PC-9 (cell line): ENCODE measurements at regions not wholly inside any gene's neighbourhood (a gene's known extent, or its start where the extent isn't known, plus 50 kb on each side); places are given as distances from the start of the nearest gene placed in this dataset.

Experiments
- BruUV-seq: library from RNA; stranded (reverse); fragments of 400-500 nt; replicated peaks from 2 replicates; lab custom pipeline; 2021; lab: Mats Ljungman, UMichigan
- CTCF ChIA-PET: fragments of 300-600 bp; sonication (Branson Sonifier 250); formaldehyde crosslinking; loops from one replicate; lab custom pipeline; 2022; ENCODE audit warnings: antibody characterized with exemption; lab: Charles Lee
- POLR2A ChIA-PET: fragments of 300-600 bp; sonication (Branson Sonifier 250); formaldehyde crosslinking; loops from one replicate; lab custom pipeline; 2022; ENCODE audit warnings: antibody characterized with exemption; ENCODE audit not compliant: unreplicated experiment; lab: Charles Lee
- DNase-seq, 2 experiments: peaks; one replicate each; pipeline versions ENCODE4 v3.0.0 to v3.0.0-alpha.2; 2015 to 2022; ENCODE audit warnings: mixed read lengths in 1 of 2
- H2AFZ ChIP-seq: fragments of 200-600 bp; sonication (generic); 2 replicates; pipeline ENCODE4 v1.8.1; 2017; ENCODE audit warnings: antibody characterized with exemption
- H3F3A ChIP-seq: fragments of 200-600 bp; sonication (generic); 2 replicates; pipeline ENCODE4 v1.8.1; 2017; ENCODE audit warnings: antibody characterized with exemption, mild to moderate bottlenecking, low read depth; ENCODE audit not compliant: insufficient read depth
- H3K27ac ChIP-seq: fragments of 200-600 bp; sonication (generic); 2 replicates; pipeline ENCODE4 v1.6.1; 2016; ENCODE audit warnings: mixed run types
- H3K27me3 ChIP-seq: fragments of 200-600 bp; sonication (generic); 2 replicates; pipeline ENCODE4 v1.6.1; 2016; ENCODE audit warnings: low read depth, mixed run types; ENCODE audit not compliant: insufficient read depth
- H3K36me3 ChIP-seq: fragments of 200-600 bp; sonication (generic); 2 replicates; pipeline ENCODE4 v1.6.1; 2016; ENCODE audit warnings: low read depth, mixed run types
- H3K4me1 ChIP-seq: fragments of 200-600 bp; sonication (generic); replicated peaks from 2 replicates; pipeline ENCODE4 v1.6.1; 2016; ENCODE audit warnings: mixed run types; ENCODE audit not compliant: insufficient read depth
- H3K4me2 ChIP-seq: fragments of 200-600 bp; sonication (generic); 2 replicates; pipeline ENCODE4 v1.6.1; 2017; ENCODE audit warnings: mixed run types
- H3K4me3 ChIP-seq: fragments of 200-600 bp; sonication (generic); 2 replicates; pipeline ENCODE4 v1.6.1; 2016; ENCODE audit warnings: mixed run types
- H3K79me2 ChIP-seq: fragments of 200-600 bp; sonication (generic); 2 replicates; pipeline ENCODE4 v1.6.1; 2017; ENCODE audit warnings: low read depth, mixed run types
- H3K9me2 ChIP-seq: fragments of 200-600 bp; sonication (generic); 2 replicates; pipeline ENCODE4 v1.8.1; 2017; ENCODE audit warnings: mild to moderate bottlenecking; ENCODE audit not compliant: insufficient read depth
- H3K9me3 ChIP-seq: fragments of 200-600 bp; sonication (generic); 2 replicates; pipeline ENCODE4 v1.8.1; 2016; ENCODE audit warnings: low read depth; ENCODE audit not compliant: insufficient read depth
- H4K20me1 ChIP-seq: fragments of 200-600 bp; sonication (generic); 2 replicates; pipeline ENCODE4 v1.8.1; 2017; ENCODE audit not compliant: insufficient read depth
- CTCF ChIP-seq: fragments of 200-600 bp; sonication (generic); conservative IDR thresholded peaks from 2 replicates; pipeline ENCODE4 v1.6.1; 2017; ENCODE audit warnings: mixed run types, antibody characterized with exemption, mild to moderate bottlenecking, moderate library complexity
- EZH2 ChIP-seq: fragments of 200-600 bp; sonication (generic); IDR thresholded peaks from 2 replicates; pipeline ENCODE4 v1.8.0; 2017; ENCODE audit warnings: antibody characterized with exemption, low read depth
- intact Hi-C: fragments of 100-400 bp; cut with micrococcal nuclease; formaldehyde crosslinking; loops from one replicate; pipeline ENCODE4 v1.10.0; 2022; ENCODE audit not compliant: unreplicated experiment

DNA sequence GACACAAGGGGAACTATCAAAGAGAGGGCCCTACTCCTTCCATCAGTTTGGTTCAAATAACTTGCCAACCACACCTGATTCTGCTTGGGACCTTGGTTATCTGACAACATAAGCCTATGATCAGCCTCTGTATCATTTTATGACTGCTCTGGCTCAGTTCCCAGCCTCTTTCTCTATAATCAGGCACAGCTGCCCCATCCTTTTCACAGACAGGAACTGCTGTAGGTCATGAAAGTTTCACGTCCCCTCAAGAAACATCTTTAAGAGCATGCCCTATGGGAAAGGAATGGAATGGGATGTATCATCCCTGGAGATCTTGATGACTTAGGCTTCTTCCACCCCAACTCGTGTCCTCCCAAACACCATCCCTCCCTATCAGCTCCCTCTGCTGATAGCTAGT, 243.4 kb downstream of the AR start:
- intact Hi-C loops, result no loop called here
- TF ChIP-seq EZH2 (no peak), CTCF (no peak)
- no peaks in the 10 kb centered on the region for H3K9me2 ChIP-seq
- no peaks in the 10 kb centered on the region for H3K9me3 ChIP-seq
- H3K79me2 ChIP-seq, result no peaks in the 10 kb centered on the region
- H4K20me1 ChIP-seq, result no peaks in the 10 kb centered on the region
- POLR2A ChIA-PET, result no interaction called here
- no peaks in the 10 kb centered on the region for H3K36me3 ChIP-seq
- no peaks in the 10 kb centered on the region for H3K4me1 ChIP-seq
- no peak overlapping the region for H3K4me2 ChIP-seq
- no peaks in the 10 kb centered on the region for H3F3A ChIP-seq
- H3K27ac ChIP-seq, result no peak overlapping the region
- CTCF ChIA-PET, result no interaction called here
- H2AFZ ChIP-seq, result no peak overlapping the region
- no peak for DNase-seq
- H3K27me3 ChIP-seq, result no peaks in the 10 kb centered on the region
- no peak overlapping the region for H3K4me3 ChIP-seq
- no TSS peak for BruUV-seq

DNA sequence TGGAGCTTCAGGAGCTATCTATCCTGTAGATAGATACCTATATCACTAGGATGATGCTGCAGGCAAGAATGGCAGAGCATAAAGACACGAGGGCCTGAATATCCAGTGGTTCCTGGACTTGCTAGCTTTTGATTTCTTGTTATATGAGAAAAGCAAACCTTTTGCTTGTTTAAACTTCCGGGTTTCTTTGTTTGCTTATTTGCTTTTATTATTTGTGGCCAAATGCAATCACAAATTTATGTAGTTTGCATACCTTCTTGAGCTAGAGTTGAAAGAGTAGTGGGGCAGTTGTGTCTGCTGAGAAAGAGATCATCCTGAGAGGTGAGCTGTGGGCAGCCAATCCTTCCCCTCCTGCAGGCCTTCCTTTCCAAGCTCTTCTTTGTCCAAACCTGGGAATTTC, 245.7 kb downstream of the AR start:
- no peak overlapping the region for H3K4me3 ChIP-seq
- no peaks in the 10 kb centered on the region for H3K4me1 ChIP-seq
- no peak for DNase-seq
- no peaks in the 10 kb centered on the region for H3K9me3 ChIP-seq
- H2AFZ ChIP-seq, result no peak overlapping the region
- intact Hi-C loops, result no loop called here
- no peak for TF ChIP-seq CTCF
- TF ChIP-seq EZH2, result no peak
- POLR2A ChIA-PET, result no interaction called here
- no peaks in the 10 kb centered on the region for H3K36me3 ChIP-seq
- no peaks in the 10 kb centered on the region for H3K27me3 ChIP-seq
- H3K9me2 ChIP-seq, result no peaks in the 10 kb centered on the region
- no peaks in the 10 kb centered on the region for H3F3A ChIP-seq
- no peak overlapping the region for H3K27ac ChIP-seq
- no TSS peak for BruUV-seq
- CTCF ChIA-PET, result no interaction called here
- no peak overlapping the region for H3K4me2 ChIP-seq
- H4K20me1 ChIP-seq, result no peaks in the 10 kb centered on the region
- no peaks in the 10 kb centered on the region for H3K79me2 ChIP-seq
